ENCODE measurements at regions not wholly inside any gene's neighbourhood (a gene's known extent, or its start where the extent isn't known, plus 50 kb on each side); places are given as distances from the start of the nearest gene placed in this dataset.

GRCh38 chr14:38074754-38075153 is 132.9 kb upstream of the SSTR1 start:
- no peaks in the 10 kb centered on the region for H3K27me3 ChIP-seq
- H3K4me1 ChIP-seq: peaks cover 7% of the 10 kb centered on the region
- no peak for DNase-seq
- H3K9me3 ChIP-seq: no peaks in the 10 kb centered on the region
- TF ChIP-seq, protein P1, sequence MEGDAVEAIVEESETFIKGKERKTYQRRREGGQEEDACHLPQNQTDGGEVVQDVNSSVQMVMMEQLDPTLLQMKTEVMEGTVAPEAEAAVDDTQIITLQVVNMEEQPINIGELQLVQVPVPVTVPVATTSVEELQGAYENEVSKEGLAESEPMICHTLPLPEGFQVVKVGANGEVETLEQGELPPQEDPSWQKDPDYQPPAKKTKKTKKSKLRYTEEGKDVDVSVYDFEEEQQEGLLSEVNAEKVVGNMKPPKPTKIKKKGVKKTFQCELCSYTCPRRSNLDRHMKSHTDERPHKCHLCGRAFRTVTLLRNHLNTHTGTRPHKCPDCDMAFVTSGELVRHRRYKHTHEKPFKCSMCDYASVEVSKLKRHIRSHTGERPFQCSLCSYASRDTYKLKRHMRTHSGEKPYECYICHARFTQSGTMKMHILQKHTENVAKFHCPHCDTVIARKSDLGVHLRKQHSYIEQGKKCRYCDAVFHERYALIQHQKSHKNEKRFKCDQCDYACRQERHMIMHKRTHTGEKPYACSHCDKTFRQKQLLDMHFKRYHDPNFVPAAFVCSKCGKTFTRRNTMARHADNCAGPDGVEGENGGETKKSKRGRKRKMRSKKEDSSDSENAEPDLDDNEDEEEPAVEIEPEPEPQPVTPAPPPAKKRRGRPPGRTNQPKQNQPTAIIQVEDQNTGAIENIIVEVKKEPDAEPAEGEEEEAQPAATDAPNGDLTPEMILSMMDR (IDR thresholded peaks at IDR 0.05): no peak
- ATAC-seq: no peak
- intact Hi-C loops (cut with DNase I): no loop called here
- no peak overlapping the region for H3K27ac ChIP-seq
- no peak overlapping the region for H3K4me3 ChIP-seq
- no peaks in the 10 kb centered on the region for H3K36me3 ChIP-seq

DNA sequence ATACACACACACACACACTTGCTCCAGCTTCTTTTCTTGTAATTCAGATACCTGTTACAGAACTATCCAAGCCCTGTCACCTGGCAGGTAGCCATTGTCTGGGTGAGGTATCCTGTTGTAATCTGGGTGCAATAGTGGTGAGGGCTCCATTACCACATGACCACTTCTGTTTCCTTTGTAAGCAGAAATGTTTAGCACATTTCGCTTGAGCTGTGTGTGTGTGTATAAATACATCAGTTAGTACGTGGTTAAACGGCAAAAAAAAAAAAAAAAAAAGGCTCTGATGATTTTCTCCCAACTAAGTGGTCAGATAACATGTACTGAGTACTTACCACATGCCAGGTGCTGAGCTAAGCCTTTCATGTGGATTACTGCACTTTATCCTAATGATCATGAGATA is 129.3 kb upstream of the SSTR1 start:
- TF ChIP-seq, protein P1 (IDR thresholded peaks at IDR 0.05): no peak
- no peak for DNase-seq
- Histone ChIP-seq H3K9me3 (no peaks in the 10 kb centered on the region), H3K27ac (no peak overlapping the region), H3K4me3 (no peak overlapping the region), H3K27me3 (no peaks in the 10 kb centered on the region), H3K36me3 (no peaks in the 10 kb centered on the region), H3K4me1 (peaks cover 7% of the 10 kb centered on the region)
- intact Hi-C loops (cut with DNase I): no loop called here
- peak; percentile 83 for ATAC-seq

DNA sequence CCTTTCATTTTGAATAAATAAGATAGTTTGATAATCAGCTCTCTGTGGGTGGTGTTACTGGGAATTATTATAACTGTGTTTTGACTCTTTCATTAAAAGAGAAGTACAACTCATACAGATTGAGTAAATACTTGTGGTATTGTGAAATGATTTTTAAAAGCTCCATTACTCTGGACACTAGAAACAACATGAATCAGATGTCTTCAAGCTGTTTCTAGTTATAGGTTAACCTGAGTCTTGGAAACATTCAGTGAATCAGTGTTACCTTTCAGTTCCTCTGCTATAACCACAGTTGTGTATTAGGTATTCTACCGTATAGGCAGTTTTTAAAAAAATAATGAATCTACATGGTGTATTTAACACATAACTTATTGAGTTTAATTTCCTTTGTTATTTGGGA is 128.4 kb upstream of the SSTR1 start:
- intact Hi-C loops (cut with DNase I): no loop called here
- Histone ChIP-seq H3K4me3 (no peak overlapping the region), H3K4me1 (peaks cover 7% of the 10 kb centered on the region), H3K27ac (no peak overlapping the region), H3K9me3 (no peaks in the 10 kb centered on the region), H3K36me3 (no peaks in the 10 kb centered on the region), H3K27me3 (no peaks in the 10 kb centered on the region)
- ATAC-seq: peak; percentile 81
- no peak for DNase-seq
- TF ChIP-seq, protein P1 (IDR thresholded peaks at IDR 0.05): no peak

- Histone ChIP-seq H3K4me1 (peaks cover 7% of the 10 kb centered on the region), H3K27me3 (no peaks in the 10 kb centered on the region), H3K4me3 (no peak overlapping the region), H3K27ac (no peak overlapping the region), H3K36me3 (no peaks in the 10 kb centered on the region), H3K9me3 (no peaks in the 10 kb centered on the region)
- TF ChIP-seq, protein P1 (IDR thresholded peaks at IDR 0.05): no peak
- intact Hi-C loops (cut with DNase I): no loop called here
- ATAC-seq (no peak), DNase-seq (no peak)
Observed at GRCh38 chr14:38079886-38080285, 127.8 kb upstream of the SSTR1 start.

DNA sequence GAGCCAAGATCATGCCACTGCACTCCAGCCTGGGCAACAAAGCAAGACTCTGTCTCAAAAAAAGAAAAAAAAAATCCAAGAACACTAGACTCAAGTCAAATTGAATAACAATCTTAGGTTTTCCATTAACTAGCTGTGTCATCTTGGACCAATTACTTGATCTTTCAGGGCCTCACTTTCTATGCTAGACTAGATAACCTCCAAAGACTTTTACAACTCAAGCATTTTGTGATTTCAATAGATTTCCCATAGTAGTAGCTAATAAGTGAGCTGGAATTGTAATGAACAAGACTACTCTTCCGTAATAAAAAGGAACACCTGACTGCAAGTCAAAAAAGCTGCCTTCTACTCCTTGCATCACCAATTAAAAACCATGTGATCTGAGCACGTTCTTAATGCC is 127.0 kb upstream of the SSTR1 start:
- ATAC-seq: no peak
- no peaks in the 10 kb centered on the region for H3K9me3 ChIP-seq
- H3K4me1 ChIP-seq: peaks cover 7% of the 10 kb centered on the region
- H3K27ac ChIP-seq: no peak overlapping the region
- TF ChIP-seq, protein P1 (IDR thresholded peaks at IDR 0.05): no peak
- no peaks in the 10 kb centered on the region for H3K27me3 ChIP-seq
- DNase-seq: no peak
- intact Hi-C loops (cut with DNase I): no loop called here
- H3K36me3 ChIP-seq: no peaks in the 10 kb centered on the region
- no peak overlapping the region for H3K4me3 ChIP-seq

DNA sequence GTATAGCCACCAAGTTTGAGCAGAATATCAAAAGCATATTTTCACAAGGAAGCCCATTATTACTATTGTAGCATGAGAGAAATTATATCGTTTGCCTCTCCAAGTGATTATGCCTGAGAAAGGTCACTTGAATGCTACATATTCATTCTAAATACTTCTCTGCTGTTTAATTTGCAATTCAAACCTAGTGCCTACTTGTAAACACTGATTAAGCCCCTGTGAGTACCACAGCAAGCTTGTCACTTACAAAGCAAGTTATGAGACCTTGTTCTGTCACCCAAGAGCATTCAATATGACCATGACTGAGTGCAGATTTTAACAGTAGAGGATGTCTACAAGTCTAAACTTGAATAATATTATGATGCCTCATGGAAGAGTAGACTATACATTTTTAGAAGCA is 124.7 kb upstream of the SSTR1 start:
- TF ChIP-seq, protein P1 (IDR thresholded peaks at IDR 0.05): no peak
- intact Hi-C loops (cut with DNase I): no loop called here
- no peak for DNase-seq
- Histone ChIP-seq H3K27ac (no peak overlapping the region), H3K36me3 (no peaks in the 10 kb centered on the region), H3K27me3 (no peaks in the 10 kb centered on the region), H3K9me3 (no peaks in the 10 kb centered on the region), H3K4me1 (peaks cover 7% of the 10 kb centered on the region), H3K4me3 (no peak overlapping the region)
- no peak for ATAC-seq

Data from upper lobe of right lung (tissue), 1 donor.